NCI-H2227 (cell line): ENCODE measurements at regions not wholly inside any gene's neighbourhood (a gene's known extent, or its start where the extent isn't known, plus 50 kb on each side); places are given as distances from the start of the nearest gene placed in this dataset.

Experiments used
- DNase-seq: peaks from one replicate; lab custom pipeline; 2025; ENCODE audit not compliant: unreplicated experiment; lab: John Stamatoyannopoulos, UW

DNA sequence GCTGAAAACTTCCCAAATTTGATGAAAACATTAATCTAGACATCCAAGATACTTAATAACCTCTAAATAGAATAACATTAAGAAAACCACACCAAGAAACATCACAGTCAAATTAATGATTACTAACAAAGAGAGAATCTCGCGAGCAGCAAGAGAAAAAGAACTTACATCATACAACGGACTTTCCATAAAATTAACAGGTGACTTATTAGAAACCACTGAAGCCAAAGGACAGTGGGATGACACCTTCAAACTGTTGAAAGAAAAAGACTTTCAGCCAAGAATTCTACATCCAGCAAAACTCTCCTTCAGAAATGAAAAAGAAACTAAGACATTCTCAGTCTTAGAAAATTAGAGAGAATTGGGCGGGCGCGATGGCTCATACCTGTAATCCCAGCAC, 232.0 kb downstream of the SNCA start:
- no peak for DNase-seq

DNA sequence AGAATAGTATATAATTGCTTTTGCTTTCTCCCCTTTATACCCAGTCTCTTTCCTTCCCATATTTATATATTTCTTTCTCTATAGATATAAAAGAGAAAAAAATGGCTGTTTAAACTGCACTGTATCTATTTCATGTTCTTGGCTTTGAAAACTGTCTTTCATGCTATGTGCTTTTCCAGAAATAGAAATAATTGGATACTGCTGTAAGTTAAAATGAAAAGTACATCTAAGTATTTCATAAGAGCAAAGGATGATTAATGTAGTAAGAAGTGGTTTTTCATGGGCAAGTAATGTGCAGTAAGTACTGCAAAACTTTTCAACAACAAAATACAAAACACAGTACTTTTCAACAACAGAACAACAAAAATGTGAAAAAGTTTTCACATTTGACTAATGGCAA, 237.9 kb downstream of the SNCA start:
- DNase-seq, result no peak

DNA sequence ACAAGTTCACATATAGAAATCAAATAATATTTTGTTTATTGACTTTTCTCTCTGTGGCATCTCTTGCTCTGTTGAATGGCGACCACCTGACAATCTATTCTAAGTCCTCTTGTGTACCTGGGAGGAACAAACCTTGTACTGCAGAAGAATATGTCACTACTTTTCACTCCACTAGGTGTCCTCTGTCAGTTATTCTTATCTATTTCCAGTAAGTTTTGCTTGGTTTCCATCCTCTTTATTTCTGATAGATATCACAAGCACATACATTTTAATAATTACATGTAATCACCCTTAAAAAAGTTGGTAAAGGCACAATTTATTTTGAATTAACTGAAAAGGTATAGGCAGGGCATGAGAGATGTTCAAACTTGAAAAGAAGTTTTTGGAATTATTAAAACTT, 238.4 kb downstream of the SNCA start:
- no peak for DNase-seq

DNA sequence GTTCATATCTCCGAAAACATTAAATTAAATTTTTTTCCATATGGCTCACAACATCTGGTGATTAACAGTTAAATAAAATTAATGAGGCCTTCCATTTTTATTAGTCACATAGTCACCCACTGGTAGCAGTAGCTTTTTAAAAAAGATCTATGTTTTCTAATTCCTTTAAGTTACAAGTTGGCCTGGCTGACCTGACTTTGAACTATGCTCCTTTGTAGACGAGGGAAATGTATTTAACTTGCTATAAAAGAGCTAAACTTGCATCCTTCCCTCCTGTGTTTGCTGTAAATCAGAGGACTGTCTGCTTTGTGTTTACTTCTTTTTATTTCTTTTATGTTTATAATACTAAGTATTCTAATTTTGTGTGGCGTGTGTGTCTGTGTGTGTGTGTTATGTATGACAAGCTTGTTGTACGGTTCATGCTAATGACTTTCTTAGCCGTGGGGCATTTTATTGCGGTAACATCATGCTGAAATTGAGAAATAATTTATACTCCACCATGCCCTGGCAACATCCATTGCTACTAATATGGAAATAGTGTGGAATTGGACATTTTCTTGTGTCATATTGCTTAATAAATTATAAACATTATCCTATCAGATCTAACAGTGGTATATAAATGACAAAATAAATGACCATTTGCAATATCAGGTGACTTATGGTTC, 241.7 kb downstream of the SNCA start:
- DNase-seq, result no peak

DNA sequence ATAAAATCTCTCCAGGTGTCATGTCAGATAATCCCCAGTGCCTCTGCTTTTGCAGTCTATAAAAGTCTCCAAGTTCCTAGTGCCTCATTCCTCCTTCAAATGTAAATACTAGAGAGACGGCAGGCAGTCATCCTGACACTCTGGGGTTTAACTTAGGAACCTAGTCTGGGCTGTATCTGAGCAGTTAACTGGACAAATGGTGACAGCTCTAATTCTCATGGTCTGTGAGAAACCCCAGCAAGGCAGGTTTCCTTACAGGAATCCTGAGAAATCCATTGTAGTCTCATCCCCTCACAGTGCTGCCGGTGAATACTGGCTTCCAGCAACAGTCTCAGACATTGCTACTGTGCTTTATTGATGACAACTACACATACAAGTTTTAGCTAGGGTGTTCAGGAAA, 246.8 kb downstream of the SNCA start:
- no peak for DNase-seq

DNA sequence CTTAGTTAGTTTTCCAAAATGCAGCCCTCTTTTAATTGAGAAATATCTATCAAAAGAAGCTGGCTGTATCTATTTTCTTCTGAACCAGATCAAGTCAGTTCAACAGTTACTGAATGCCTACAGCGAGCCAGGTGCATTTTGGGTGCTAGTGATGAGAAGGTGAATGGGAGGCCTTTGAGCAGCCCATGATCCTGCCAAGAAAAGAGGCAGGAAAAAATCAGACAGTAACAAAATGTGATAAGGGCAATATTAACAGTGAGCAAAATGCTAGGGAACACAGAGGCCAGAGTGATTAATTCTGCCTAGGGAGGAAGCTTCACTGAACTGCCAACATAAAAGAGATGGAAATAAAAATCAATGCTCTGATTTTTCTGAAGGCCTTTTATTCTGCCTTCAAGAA, 248.5 kb downstream of the SNCA start:
- DNase-seq, result no peak

- no peak for DNase-seq
Measured at GRCh38 chr4:89587364-89587763, 249.6 kb downstream of the SNCA start.

DNA sequence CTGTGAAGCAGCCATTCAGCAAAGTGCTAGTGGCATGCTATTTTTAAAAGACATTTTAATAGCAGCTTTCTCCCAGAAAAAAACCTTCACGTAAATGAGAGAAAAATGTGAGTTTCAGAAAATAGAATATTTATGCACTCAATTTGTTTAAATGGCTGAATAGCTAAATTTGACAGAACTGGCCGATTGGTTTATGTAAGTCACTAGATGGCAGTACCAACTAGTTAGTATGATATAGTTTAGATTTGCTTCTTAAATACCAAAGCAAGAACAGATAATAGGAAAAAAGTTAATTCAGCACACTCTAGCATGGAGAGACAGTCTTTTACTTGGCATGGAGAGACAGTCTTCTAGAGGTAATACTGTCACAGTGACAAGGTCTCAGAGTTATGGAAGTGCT, 250.1 kb downstream of the SNCA start:
- DNase-seq, result peak; percentile 1

DNA sequence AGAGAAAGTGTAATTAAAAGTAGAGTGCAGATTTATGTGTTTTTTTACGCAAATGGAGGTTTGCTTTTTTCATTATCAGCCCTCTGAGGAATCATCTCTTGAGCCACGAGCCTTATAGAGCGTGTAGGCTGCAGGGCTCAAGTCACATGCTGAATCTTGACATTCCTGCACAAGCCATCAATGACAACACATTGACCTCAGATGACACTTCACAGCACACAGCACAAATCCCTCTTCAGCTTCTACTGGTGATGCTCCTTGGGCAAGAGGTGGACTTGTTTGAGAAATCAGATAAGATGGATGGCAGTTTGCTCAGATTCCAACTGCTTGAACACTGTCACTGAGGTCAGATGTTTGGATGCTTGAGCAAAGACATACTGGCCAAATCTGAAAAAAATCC, 250.6 kb downstream of the SNCA start:
- peak; percentile 1 for DNase-seq

- DNase-seq, result no peak
Measured at GRCh38 chr4:89582756-89583505, 254.0 kb downstream of the SNCA start.

DNA sequence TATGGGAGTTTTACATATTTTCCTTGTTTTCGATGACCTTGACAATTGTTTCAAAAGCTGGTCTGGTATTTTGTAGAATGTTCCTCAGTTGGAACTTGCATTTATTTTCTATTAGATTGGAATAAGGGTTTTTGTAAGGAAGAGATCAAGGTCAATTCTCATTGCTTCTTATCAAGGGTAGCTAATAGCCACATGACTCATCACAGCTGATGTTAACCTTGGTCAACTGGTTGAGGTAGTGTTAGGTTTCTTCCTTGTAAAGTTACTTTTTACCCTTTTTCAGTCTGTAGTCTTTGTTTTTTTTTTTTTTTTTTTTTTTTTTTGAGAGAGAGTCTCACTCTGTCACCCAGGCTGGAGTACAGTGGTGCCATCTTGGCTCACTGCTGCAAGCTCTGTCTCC, 257.2 kb downstream of the SNCA start:
- no peak for DNase-seq

DNA sequence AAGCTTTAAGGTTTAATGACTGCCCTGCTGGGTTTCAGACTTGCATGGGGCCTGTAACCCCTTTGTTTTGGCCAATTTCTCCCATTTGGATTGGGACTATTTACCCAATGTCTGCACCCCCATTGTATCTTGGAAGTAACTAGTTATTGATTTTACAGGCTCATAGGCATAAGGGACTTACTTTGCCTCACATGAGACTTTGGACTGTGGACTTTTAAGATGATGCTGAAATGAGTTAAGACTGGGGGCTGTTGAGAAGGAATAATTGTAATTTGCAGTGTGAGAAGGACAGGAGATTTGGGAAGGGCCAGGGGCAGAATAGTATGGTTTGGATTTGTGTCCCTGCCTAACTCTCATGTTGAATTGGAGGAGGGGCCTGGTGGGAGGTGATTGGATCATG, 260.7 kb downstream of the SNCA start:
- DNase-seq, result no peak

DNA sequence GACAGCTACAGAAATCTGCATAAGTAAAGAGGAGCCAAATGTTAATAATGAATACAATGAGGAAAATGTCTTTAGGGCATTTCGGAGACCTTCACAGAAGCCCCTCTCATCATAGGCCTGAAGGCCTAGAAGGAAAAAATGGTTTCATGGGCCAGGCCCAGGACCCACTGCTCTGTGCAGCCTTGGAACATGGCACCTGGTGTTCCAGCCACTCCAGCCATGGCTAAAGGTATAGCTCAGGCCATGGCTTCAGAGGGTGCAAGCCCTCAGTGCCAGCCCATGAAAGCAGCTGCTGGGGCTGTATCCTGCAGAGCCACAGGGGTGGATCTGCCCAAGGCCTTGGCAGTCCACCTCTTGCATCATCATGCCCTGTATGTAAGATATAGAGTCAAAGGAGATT, 261.1 kb downstream of the SNCA start:
- DNase-seq, result no peak

DNA sequence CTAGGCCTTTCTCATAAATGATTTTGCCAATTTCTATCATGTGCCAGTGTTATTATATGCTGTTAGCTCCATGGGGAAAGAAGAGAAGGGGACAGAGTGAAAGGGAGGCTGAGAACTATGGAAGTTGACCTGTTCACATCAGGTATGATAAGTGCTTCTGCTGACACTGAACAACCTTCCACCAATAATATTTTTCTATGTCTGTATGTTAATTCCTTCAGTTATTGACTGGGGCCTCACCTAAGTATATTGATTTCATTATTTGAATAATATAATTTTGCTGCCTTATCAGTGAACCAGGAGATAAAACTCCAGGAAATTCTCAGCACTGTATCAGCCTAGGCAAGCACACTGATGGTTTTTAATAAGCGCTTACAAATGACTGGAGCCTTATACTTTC, 262.8 kb downstream of the SNCA start:
- no peak for DNase-seq

DNA sequence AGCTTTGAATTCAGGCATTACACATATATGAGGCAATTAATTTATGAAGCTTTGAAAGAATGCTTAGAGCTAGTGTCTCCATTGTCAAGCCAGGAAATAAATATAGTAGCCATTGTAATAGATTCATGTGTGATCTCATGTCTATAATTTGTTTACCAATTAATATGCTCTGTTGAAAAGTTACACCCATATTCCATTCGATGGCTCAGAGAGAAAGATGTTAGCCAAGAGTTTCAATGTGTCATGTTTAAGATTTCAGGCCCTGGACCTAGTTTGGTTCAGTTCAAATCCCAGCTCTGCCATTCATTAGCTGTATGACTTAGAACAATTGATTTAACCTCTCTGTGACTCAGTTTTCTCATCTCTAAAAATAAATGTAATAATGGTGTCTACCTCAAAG, 263.3 kb downstream of the SNCA start:
- DNase-seq, result no peak

DNA sequence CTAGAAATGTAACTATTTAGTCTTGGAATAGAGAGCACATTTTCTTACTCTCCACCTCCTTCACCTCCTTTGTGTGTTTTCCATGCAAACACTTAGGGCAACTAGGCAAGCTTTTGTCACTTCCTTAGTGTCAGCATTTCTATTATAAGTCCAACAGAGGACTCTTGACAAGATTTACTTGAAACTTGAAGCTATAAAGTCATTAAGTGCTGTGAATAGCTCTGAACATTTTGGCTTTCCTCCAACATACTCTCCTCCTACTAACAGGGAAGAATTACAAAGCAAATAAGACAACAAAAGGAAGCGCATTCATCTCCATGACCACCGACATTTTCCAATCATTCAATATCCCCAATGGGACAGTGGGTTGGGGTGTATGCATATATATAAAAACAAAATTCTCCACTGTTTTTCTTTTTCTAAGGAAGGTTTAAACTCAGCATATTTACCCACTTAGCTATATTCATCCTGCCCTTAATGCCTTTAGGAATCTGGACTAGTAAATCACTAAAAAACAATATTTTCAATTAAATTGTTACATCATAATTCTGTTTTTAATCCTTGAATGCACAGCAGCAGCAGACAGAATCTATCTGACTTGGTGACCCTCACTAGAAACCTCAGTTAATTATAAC, 264.6 kb downstream of the SNCA start:
- DNase-seq, result peak; percentile 79

DNA sequence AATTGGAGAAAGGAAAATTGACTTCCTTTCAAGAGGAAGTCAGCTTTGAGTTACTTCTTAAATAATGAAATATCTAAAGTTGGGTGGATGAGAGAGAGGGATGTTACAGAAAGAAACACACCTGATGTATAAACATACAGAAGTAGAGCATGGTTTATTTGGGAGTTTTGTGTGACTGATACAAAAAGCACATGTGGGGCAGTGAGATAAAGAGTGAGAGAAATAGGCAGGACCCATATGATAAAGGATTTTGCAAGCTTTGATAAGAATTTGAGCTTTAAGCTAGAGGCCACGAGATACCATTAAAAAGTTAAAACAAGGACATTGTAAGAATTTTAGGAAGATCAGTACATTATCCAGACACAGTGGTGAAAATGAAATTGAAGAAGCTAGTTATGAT, 263.3 kb upstream of the GPRIN3 start:
- DNase-seq, result no peak

DNA sequence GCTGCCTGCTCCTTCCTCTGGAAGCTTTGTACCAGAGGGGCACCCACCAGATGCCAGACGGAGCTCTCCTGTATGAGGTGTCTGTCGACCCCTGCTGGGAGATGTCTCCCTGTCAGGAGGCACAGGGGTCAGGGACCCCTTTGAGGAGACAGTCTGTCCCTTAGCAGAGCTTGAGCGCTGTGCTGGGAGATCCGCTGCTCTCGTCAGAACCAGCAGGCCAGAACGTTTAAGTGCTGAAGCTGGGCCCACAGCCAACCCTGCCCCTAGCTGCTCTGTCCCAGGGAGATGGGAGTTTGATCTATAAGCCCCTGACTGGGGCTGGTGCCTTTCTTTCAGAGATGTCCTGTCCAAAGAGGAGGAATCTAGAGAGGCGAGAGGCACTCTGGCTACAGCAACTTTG, 260.3 kb upstream of the GPRIN3 start:
- no peak for DNase-seq

GRCh38 chr4:89563431-89563830, 255.8 kb upstream of the GPRIN3 start:
- DNase-seq, result no peak

- no peak for DNase-seq
Measured at GRCh38 chr4:89562746-89563145, 255.1 kb upstream of the GPRIN3 start.

DNA sequence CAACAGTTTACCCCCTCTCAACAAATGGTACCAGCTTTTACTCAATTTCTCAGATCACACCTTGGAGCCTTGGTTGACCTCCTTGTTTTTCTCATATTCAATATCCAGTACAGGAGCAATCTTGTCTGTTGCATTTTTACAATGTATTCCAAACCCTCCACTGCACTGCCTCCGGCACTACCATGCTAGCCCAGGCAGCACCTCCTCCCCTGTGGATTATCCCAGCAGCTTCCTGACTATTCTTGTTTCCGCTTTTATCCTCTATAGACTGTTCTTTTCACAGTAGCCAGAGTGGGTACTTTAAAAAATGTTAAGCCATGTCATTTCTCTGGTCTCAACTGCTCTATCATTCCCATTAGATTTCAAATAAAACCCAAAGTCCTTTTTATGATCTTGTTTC, 253.4 kb upstream of the GPRIN3 start:
- DNase-seq, result no peak

DNA sequence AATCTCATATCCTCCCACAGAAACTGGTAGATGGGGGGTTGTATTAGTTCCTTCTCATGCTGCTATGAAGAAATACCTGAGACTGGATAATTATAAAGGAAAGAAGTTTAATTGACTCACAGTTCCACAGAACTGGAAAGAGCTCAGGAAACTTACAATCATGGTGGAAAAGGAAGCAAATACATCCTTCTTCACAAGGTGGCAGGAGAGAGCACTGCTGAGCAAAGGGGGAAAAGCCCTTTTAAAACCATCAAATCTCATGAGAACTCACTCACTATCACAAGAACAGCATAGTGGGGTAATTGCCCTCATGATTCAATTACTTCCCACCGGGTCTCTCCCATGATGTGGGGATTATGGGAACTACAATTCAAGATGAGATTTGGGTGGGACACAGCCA, 250.5 kb upstream of the GPRIN3 start:
- DNase-seq, result peak; percentile 22
